GM12865 (cell line): ENCODE measurements at regions not wholly inside any gene's neighbourhood (a gene's known extent, or its start where the extent isn't known, plus 50 kb on each side); places are given as distances from the start of the nearest gene placed in this dataset.

Experiments
- DNase-seq: peaks from one replicate; pipeline ENCODE4 v3.0.0; 2010; ENCODE audit warnings: low read depth
- H3K4me3 ChIP-seq: 2 replicates; pipeline ENCODE4 v1.5.1; 2011; ENCODE audit warnings: mild to moderate bottlenecking, low read depth, low read length, control low read depth
- CTCF ChIP-seq: IDR thresholded peaks from 2 replicates; pipeline ENCODE4 v1.5.1; 2011; ENCODE audit warnings: low read length, control low read depth, low read depth, inconsistent platforms; ENCODE audit not compliant: insufficient read depth; ENCODE audit errors: missing control alignments

GRCh38 chr22:27308513-27308912, 493.0 kb downstream of the MN1 start:
- no peak for TF ChIP-seq CTCF
- H3K4me3 ChIP-seq, result no peak overlapping the region
- DNase-seq, result no peak

GRCh38 chr22:27309697-27310096, 491.9 kb downstream of the MN1 start:
- H3K4me3 ChIP-seq, result no peak overlapping the region
- DNase-seq, result no peak
- TF ChIP-seq CTCF, result no peak

- no peak for DNase-seq
- TF ChIP-seq CTCF, result no peak
- no peak overlapping the region for H3K4me3 ChIP-seq
These were observed 490.4 kb downstream of the MN1 start for GRCh38 chr22:27310966-27311697.

GRCh38 chr22:27311698-27312550, 489.6 kb downstream of the MN1 start:
- H3K4me3 ChIP-seq, result no peak overlapping the region
- DNase-seq, result no peak
- TF ChIP-seq CTCF, result no peak

GRCh38 chr22:27312565-27312964, 489.0 kb downstream of the MN1 start:
- DNase-seq, result no peak
- TF ChIP-seq CTCF, result no peak
- no peak overlapping the region for H3K4me3 ChIP-seq

- no peak for TF ChIP-seq CTCF
- DNase-seq, result no peak
- H3K4me3 ChIP-seq, result no peak overlapping the region
These were observed 488.3 kb downstream of the MN1 start for GRCh38 chr22:27312966-27313855.
